Motor neuron (in vitro differentiated cells): ENCODE measurements at regions not wholly inside any gene's neighbourhood (a gene's known extent, or its start where the extent isn't known, plus 50 kb on each side); places are given as distances from the start of the nearest gene placed in this dataset.

ENCODE experiments used
- ATAC-seq, 8 experiments: fragments of 200-7000 bp; cut with Tn5 transposase; replicated peaks in 6 of 8; 2 replicates each; pipeline ENCODE4 v1.8.0; 2021; ENCODE audit warnings: mild to moderate bottlenecking in 8 of 8, moderate library complexity in 8 of 8
- H3K27ac ChIP-seq, 2 donors: fragments of 250-450 bp; sonication (Bioruptor Pico); 2 replicates each; pipeline ENCODE4 v1.9.0; 2021; ENCODE audit warnings: antibody characterized with exemption in 2 of 2, mild to moderate bottlenecking in 2 of 2, moderate library complexity in 1 of 2
- H3K4me1 ChIP-seq, 2 donors: fragments of 250-450 bp; sonication (Bioruptor Pico); replicated peaks in 1 of 2; 2 replicates each; pipeline ENCODE4 v1.6.1; 2021; ENCODE audit warnings: antibody characterized with exemption in 2 of 2, mild to moderate bottlenecking in 2 of 2, moderate library complexity in 1 of 2
- H3K4me3 ChIP-seq, 5 donors: fragments of 250-450 bp; sonication (Bioruptor Pico); 2 replicates each; pipeline ENCODE4 v1.9.0; 2021; ENCODE audit warnings: antibody characterized with exemption in 5 of 5, mild to moderate bottlenecking in 5 of 5, moderate library complexity in 4 of 5
- WGBS, 10 experiments: fragments of 450-650 bp; shearing (Covaris generic); methylation state at CpG; one replicate each; pipeline ENCODE4 v1.0.0; 2022; 5-methylcytosine and 5-hydroxymethylcytosine counted together
- in situ Hi-C, 9 experiments: fragments of 400-800 bp; cut with MboI; loops; one replicate each; pipeline ENCODE4 v1.15.0; 2021; ENCODE audit warnings: low sequenced_read_pairs in 9 of 9, low pct_unique_long_range_greater_than_20kb in 2 of 9; ENCODE audit not compliant: unreplicated experiment in 9 of 9

GRCh38 chr14:85027681-85028370 is 502.1 kb upstream of the FLRT2 start:
- WGBS, 10 experiments = 40 to 100% (median 79%) methylated on average over 1 to 2 of the region's 2 CpGs; no CpG with 5 or more reads in 3 of the 10 experiments
- no peak overlapping the region for H3K4me3 ChIP-seq
- H3K4me1 ChIP-seq = peaks cover 0 to 4% of the 10 kb centered on the region in 2 donors
- no peak for ATAC-seq
- in situ Hi-C loops = no loop called here
- H3K27ac ChIP-seq = no peak overlapping the region

- Histone ChIP-seq H3K27ac (no peak overlapping the region), H3K4me3 (no peak overlapping the region), H3K4me1 (peaks cover 17 to 23% of the 10 kb centered on the region in 2 donors)
- WGBS, 10 experiments = 40 to 100% (median 100%) methylated on average over 1 to 2 of the region's 2 CpGs; no CpG with 5 or more reads in 2 of the 10 experiments
- in situ Hi-C loops = no loop called here
- ATAC-seq = no peak
Observed at GRCh38 chr14:85037411-85037810, 492.5 kb upstream of the FLRT2 start.

- 15 to 100% (median 72%) methylated on average over 2 to 7 of the region's 7 CpGs; no CpG with 5 or more reads in 2 of the 10 experiments for WGBS, 10 experiments
- H3K27ac ChIP-seq = no peak overlapping the region
Observed at GRCh38 chr14:85038526-85039352, 491.2 kb upstream of the FLRT2 start.

GRCh38 chr14:85039353-85039626 is 490.7 kb upstream of the FLRT2 start:
- no peak overlapping the region for H3K27ac ChIP-seq
- ATAC-seq = peak in 2 of 8 experiments; percentile 69 to 80
- in situ Hi-C loops = no loop called here
- no peak overlapping the region for H3K4me3 ChIP-seq
- H3K4me1 ChIP-seq = peaks cover 17 to 23% of the 10 kb centered on the region in 2 donors

More at GRCh38 chr14:85038526-85039352, 491.2 kb upstream of the FLRT2 start:
- ATAC-seq = peak in 5 of 8 experiments; percentile 16 to 79 (median 71)
- in situ Hi-C loops = no loop called here
- H3K4me1 ChIP-seq = peaks cover 17 to 23% of the 10 kb centered on the region in 2 donors
- no peak overlapping the region for H3K4me3 ChIP-seq

- in situ Hi-C loops = no loop called here
- ATAC-seq = peak in 7 of 8 experiments; percentile 26 to 73 (median 44)
- 7 to 74% (median 54%) methylated on average over 2 to 6 of the region's 6 CpGs; no CpG with 5 or more reads in 2 of the 10 experiments for WGBS, 10 experiments
- Histone ChIP-seq H3K4me3 (no peak overlapping the region), H3K27ac (no peak overlapping the region), H3K4me1 (peaks cover 17 to 23% of the 10 kb centered on the region in 2 donors)
Observed at GRCh38 chr14:85040046-85040685, 489.8 kb upstream of the FLRT2 start.

GRCh38 chr14:85041618-85042017 is 488.3 kb upstream of the FLRT2 start:
- in situ Hi-C loops = no loop called here
- no peak overlapping the region for H3K27ac ChIP-seq
- peaks cover 17 to 23% of the 10 kb centered on the region in 2 donors for H3K4me1 ChIP-seq
- ATAC-seq = peak in 6 of 8 experiments; percentile 47 to 80 (median 56)
- H3K4me3 ChIP-seq = no peak overlapping the region

GRCh38 chr14:85042301-85042700 is 487.6 kb upstream of the FLRT2 start:
- 0 to 100% (median 83%) methylated on average over 1 of the region's 1 CpG for WGBS, 10 experiments
- in situ Hi-C loops = no loop called here
- Histone ChIP-seq H3K4me1 (peaks cover 17 to 23% of the 10 kb centered on the region in 2 donors), H3K4me3 (no peak overlapping the region), H3K27ac (no peak overlapping the region)
- no peak for ATAC-seq

GRCh38 chr14:85050180-85050579 is 479.8 kb upstream of the FLRT2 start:
- no peak for ATAC-seq
- Histone ChIP-seq H3K4me3 (no peak overlapping the region), H3K4me1 (no peaks in the 10 kb centered on the region), H3K27ac (no peak overlapping the region)
- in situ Hi-C loops = no loop called here
- 40 to 100% (median 73%) methylated on average over 1 of the region's 1 CpG; no CpG with 5 or more reads in 1 of the 10 experiments for WGBS, 10 experiments

- in situ Hi-C loops = no loop called here
- WGBS, 10 experiments = 60 to 94% (median 85%) methylated on average over 1 to 2 of the region's 2 CpGs; no CpG with 5 or more reads in 2 of the 10 experiments
- H3K4me3 ChIP-seq = no peak overlapping the region
- no peak for ATAC-seq
- H3K4me1 ChIP-seq = no peaks in the 10 kb centered on the region
- no peak overlapping the region for H3K27ac ChIP-seq
Observed at GRCh38 chr14:85052646-85053045, 477.3 kb upstream of the FLRT2 start.

GRCh38 chr14:85054178-85054577 is 475.8 kb upstream of the FLRT2 start:
- no peak for ATAC-seq
- Histone ChIP-seq H3K4me3 (no peak overlapping the region), H3K4me1 (no peaks in the 10 kb centered on the region), H3K27ac (no peak overlapping the region)
- in situ Hi-C loops = no loop called here

GRCh38 chr14:85056267-85056666 is 473.7 kb upstream of the FLRT2 start:
- no peak overlapping the region for H3K27ac ChIP-seq
- H3K4me1 ChIP-seq = no peaks in the 10 kb centered on the region
- H3K4me3 ChIP-seq = no peak overlapping the region
- in situ Hi-C loops = no loop called here
- no peak for ATAC-seq
- WGBS, 10 experiments = 40 to 100% (median 100%) methylated on average over 1 of the region's 1 CpG; no CpG with 5 or more reads in 4 of the 10 experiments

- Histone ChIP-seq H3K4me1 (no peaks in the 10 kb centered on the region), H3K4me3 (no peak overlapping the region), H3K27ac (no peak overlapping the region)
- in situ Hi-C loops = no loop called here
- 14 to 90% (median 68%) methylated on average over 2 to 7 of the region's 7 CpGs for WGBS, 10 experiments
- ATAC-seq = no peak
Observed at GRCh38 chr14:85057221-85057620, 472.7 kb upstream of the FLRT2 start.

- in situ Hi-C loops = no loop called here
- H3K4me1 ChIP-seq = no peaks in the 10 kb centered on the region
- ATAC-seq = peak in 3 of 8 experiments; percentile 44 to 77 (median 66)
- no peak overlapping the region for H3K4me3 ChIP-seq
- no peak overlapping the region for H3K27ac ChIP-seq
Observed at GRCh38 chr14:85058150-85058549, 471.8 kb upstream of the FLRT2 start.
